Stomach (tissue), 8 donors: ENCODE measurements at regions not wholly inside any gene's neighbourhood (a gene's known extent, or its start where the extent isn't known, plus 50 kb on each side); places are given as distances from the start of the nearest gene placed in this dataset.

ENCODE experiments used
- DNase-seq, 2 donors: peaks; one replicate each; pipeline versions ENCODE4 v3.0.0 to v3.0.0-alpha.2; 2013 to 2019
- H3K27ac ChIP-seq, 5 donors: fragments of 200-600 bp in 4 of 5; sonication (generic) in 4 of 5; one replicate each; pipeline ENCODE4 v1.5.1; 2013 to 2019; ENCODE audit warnings: mild to moderate bottlenecking in 1 of 5, moderate library complexity in 1 of 5
- H3K27me3 ChIP-seq, 3 donors: fragments of 200-600 bp; sonication (generic); one replicate each; pipeline ENCODE4 v1.5.1; 2017 to 2019; ENCODE audit warnings: mixed run types in 1 of 3
- H3K36me3 ChIP-seq, 4 donors: fragments of 200-600 bp; sonication (generic); 1 replicate in 3 of 4; 2 replicates in 1 of 4; pipeline ENCODE4 v1.5.1; 2016 to 2019
- H3K4me1 ChIP-seq, 4 donors: fragments of 200-600 bp; sonication (generic); one replicate each; pipeline ENCODE4 v1.5.1; 2016 to 2019
- H3K4me3 ChIP-seq, 4 donors: fragments of 200-600 bp; sonication (generic) in 3 of 4; one replicate each; pipeline ENCODE4 v1.5.1; 2016 to 2019; ENCODE audit warnings: mild to moderate bottlenecking in 1 of 4
- H3K9me3 ChIP-seq, 4 donors: fragments of 200-600 bp; sonication (generic); one replicate each; pipeline ENCODE4 v1.5.1; 2016 to 2019
- EP300 ChIP-seq: sonication (generic); formaldehyde crosslinking; IDR thresholded peaks from one replicate; pipeline ENCODE4 v1.6.1; 2017; ENCODE audit warnings: antibody characterized with exemption
- POLR2A ChIP-seq, 4 donors: fragments of 450-650 bp; IDR thresholded peaks; one replicate each; pipeline ENCODE4 v1.6.1; 2016; ENCODE audit warnings: antibody characterized with exemption in 4 of 4, control low read depth in 2 of 4, mild to moderate bottlenecking in 1 of 4, moderate library complexity in 1 of 4
- POLR2AphosphoS5 ChIP-seq, 3 donors: sonication (generic); formaldehyde crosslinking; IDR thresholded peaks; one replicate each; pipeline ENCODE4 v1.6.1; 2016; ENCODE audit warnings: antibody characterized with exemption in 3 of 3
- WGBS, 5 donors: extraction: QIAGEN DNeasy Blood & Tissue Kit in 3 of 5; methylation state at CpG; one replicate each; pipeline versions ENCODE4 v1.1.5 to v1.1.7; 2013 to 2018; 5-methylcytosine and 5-hydroxymethylcytosine counted together
- intact Hi-C: fragments of 100-400 bp; cut with DNase I; formaldehyde crosslinking; loops from one replicate; pipeline ENCODE4 v1.15.1; 2023; ENCODE audit warnings: low total_unique reads
- TF ChIP-seq, protein P1 (sequence below), 7 experiments: fragments of 450-650 bp in 4 of 7; fragments of 200-600 bp in 3 of 7; sonication (generic) in 3 of 7; IDR thresholded peaks; one replicate each; pipeline ENCODE4 v1.5.1; 2016 to 2019; ENCODE audit warnings: antibody characterized with exemption in 7 of 7, control low read depth in 2 of 7, mild to moderate bottlenecking in 1 of 7
- donor health status: healthy with polysubstance abuse.
- donor health status: Bipolar disorder and iron deficiency.
- donor health status: healthy.

DNA sequence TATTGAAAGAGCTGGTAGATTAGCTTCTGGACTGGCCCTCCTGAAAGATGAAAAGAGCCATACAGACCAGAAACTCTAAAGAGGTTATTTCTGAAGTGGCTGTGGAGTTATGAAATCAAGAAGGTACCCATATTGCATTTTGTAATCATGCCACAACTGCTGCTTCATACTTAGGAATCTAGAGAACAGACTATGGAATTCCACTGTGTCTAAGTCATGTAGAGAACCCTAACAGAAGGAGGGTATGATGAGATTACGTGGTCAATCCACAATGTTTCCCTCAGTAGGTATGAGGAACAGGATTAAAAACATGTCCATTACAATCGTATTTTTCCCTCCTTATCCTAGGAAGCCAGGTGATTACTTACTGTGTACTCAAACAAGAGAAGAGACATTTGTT, 708.8 kb downstream of the RERGL start:
- Histone ChIP-seq H3K36me3 (no peaks in the 10 kb centered on the region), H3K9me3 (peaks cover 0 to 6% (median 0%) of the 10 kb centered on the region in 4 donors), H3K4me3 (no peak overlapping the region), H3K27me3 (no peaks in the 10 kb centered on the region), H3K27ac (no peak overlapping the region), H3K4me1 (no peaks in the 10 kb centered on the region)
- intact Hi-C loops: no loop called here
- 28 to 59% (median 33%) methylated on average over 2 of the region's 2 CpGs for WGBS, 5 donors
- DNase-seq: no peak
- no peak for TF ChIP-seq POLR2A (IDR thresholded peaks at IDR 0.05)
- TF ChIP-seq POLR2AphosphoS5 (IDR thresholded peaks at IDR 0.05): no peak
- TF ChIP-seq EP300: no peak

DNA sequence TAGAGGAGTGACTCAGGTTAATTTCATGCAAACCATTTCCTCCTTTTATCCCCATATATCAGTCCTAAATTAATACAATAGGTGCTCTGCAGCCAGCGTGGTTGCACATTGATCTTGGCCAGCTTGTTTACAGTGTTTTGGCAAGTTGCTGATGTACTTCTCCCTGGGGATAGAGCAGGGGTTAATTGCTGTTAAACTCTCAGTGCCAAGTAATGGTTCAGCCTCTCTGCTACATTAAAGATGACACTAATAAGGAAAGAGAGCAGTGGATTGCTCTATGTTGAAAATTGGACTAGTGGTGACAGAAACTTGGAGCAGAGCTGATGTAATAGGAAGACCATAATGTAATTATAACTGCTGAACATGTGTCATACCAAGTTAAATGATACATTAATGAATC, 717.5 kb downstream of the RERGL start:
- WGBS, 5 donors: 9 to 34% (median 23%) methylated on average over 1 of the region's 1 CpG
- TF ChIP-seq POLR2A (IDR thresholded peaks at IDR 0.05) (no peak), POLR2AphosphoS5 (IDR thresholded peaks at IDR 0.05) (no peak), EP300 (no peak)
- TF ChIP-seq, protein P1, sequence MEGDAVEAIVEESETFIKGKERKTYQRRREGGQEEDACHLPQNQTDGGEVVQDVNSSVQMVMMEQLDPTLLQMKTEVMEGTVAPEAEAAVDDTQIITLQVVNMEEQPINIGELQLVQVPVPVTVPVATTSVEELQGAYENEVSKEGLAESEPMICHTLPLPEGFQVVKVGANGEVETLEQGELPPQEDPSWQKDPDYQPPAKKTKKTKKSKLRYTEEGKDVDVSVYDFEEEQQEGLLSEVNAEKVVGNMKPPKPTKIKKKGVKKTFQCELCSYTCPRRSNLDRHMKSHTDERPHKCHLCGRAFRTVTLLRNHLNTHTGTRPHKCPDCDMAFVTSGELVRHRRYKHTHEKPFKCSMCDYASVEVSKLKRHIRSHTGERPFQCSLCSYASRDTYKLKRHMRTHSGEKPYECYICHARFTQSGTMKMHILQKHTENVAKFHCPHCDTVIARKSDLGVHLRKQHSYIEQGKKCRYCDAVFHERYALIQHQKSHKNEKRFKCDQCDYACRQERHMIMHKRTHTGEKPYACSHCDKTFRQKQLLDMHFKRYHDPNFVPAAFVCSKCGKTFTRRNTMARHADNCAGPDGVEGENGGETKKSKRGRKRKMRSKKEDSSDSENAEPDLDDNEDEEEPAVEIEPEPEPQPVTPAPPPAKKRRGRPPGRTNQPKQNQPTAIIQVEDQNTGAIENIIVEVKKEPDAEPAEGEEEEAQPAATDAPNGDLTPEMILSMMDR (IDR thresholded peaks at IDR 0.05): no peak

DNA sequence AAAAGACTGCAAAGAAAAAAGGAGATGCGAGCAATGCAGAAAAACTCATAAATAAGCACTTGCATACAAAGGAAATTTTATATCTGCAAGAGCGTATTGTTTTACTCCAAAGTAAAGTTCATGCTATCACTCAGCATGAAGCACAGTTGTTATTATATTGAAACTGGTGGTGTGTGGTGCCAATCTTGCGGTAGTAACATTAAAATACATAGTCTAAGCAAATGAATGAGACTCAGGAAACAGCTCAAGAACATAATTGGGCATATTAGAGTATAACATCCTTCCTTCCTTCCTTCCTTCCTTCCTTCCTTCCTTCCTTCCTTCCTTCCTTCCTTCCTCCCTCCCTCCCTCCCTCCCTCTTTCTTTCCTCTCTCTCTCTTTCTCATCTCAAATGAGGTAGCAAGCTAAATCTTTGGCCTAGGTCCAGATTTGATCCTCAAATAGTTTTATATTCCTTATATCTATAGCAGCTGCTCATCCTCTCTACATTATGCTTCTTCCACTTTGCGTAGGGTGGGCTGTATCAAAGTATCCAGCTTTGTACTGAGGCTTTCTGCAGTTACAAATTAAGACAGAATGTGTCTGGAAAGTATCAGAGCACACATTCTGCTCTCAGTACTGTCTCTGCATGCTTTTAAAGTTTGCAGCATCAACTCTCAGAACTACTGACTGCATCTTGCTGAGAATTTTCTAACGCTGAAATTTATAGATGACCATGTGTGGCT, 718.3 kb downstream of the RERGL start:
- Histone ChIP-seq H3K36me3 (no peaks in the 10 kb centered on the region), H3K27me3 (no peaks in the 10 kb centered on the region), H3K4me1 (no peaks in the 10 kb centered on the region), H3K27ac (no peak overlapping the region), H3K4me3 (no peak overlapping the region), H3K9me3 (no peaks in the 10 kb centered on the region)
- intact Hi-C loops: no loop called here
- 63 to 78% (median 72%) methylated on average over 5 of the region's 5 CpGs for WGBS, 5 donors
- TF ChIP-seq, protein P1 (IDR thresholded peaks at IDR 0.05): no peak
- TF ChIP-seq POLR2AphosphoS5 (IDR thresholded peaks at IDR 0.05): no peak
- TF ChIP-seq POLR2A (IDR thresholded peaks at IDR 0.05): no peak
- TF ChIP-seq EP300: no peak
- DNase-seq: peak in 1 of 2 donors; percentile 42

More for the DNA sequence above, 717.5 kb downstream of the RERGL start:
- Histone ChIP-seq H3K9me3 (no peaks in the 10 kb centered on the region), H3K4me3 (no peak overlapping the region), H3K27me3 (no peaks in the 10 kb centered on the region), H3K27ac (no peak overlapping the region), H3K4me1 (no peaks in the 10 kb centered on the region), H3K36me3 (no peaks in the 10 kb centered on the region)
- DNase-seq: peak in 1 of 2 donors; percentile 3
- intact Hi-C loops: no loop called here

DNA sequence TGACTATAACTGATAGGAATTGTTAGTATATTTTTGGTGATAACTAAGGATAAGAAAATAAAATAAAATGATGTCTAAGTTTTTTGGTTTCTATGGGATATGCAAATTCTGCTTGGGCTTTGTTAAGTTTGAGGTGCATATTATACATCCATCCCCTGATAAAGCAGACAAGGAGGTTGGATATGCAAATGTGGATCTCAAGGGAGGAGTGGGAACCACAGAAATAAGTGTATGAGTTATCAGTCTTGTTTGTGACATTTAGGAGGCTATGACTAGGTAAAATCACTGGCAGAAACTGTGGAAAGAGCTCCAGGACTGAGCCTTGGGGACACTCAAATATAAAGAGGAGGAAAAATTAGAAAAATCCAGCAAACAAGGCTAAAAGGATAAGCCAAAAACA, 719.4 kb downstream of the RERGL start:
- Histone ChIP-seq H3K27ac (no peak overlapping the region), H3K36me3 (no peaks in the 10 kb centered on the region), H3K27me3 (no peaks in the 10 kb centered on the region), H3K4me3 (no peak overlapping the region), H3K9me3 (no peaks in the 10 kb centered on the region), H3K4me1 (no peaks in the 10 kb centered on the region)
- no peak for DNase-seq
- intact Hi-C loops: no loop called here
- TF ChIP-seq POLR2A (IDR thresholded peaks at IDR 0.05) (no peak), POLR2AphosphoS5 (IDR thresholded peaks at IDR 0.05) (no peak), EP300 (no peak)
- TF ChIP-seq, protein P1 (IDR thresholded peaks at IDR 0.05): no peak

DNA sequence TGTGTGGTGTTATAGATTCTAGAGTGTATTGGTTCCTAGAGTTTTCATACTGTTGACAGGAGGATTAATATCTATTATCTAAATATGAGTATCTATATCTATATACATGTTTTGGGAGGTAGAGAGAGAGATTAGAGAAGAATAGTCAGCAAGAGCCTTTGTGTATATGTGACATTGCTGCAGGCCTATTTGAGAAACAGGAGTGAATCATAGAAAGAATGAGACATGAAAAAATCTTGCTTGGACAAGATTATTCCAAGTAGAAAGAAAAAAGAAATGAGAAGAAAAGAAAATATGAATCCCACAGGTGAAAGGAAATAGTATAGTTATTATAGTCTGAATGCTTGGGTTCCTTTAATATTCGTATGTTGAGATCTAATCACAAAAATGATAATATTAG, 720.4 kb downstream of the RERGL start:
- no peak overlapping the region for H3K4me3 ChIP-seq
- no peak overlapping the region for H3K27ac ChIP-seq
- WGBS, 5 donors: 34 to 69% (median 61%) methylated on average over 1 of the region's 1 CpG
- TF ChIP-seq POLR2AphosphoS5 (IDR thresholded peaks at IDR 0.05) (no peak), POLR2A (IDR thresholded peaks at IDR 0.05) (no peak), EP300 (no peak)
- TF ChIP-seq, protein P1 (IDR thresholded peaks at IDR 0.05): no peak
- intact Hi-C loops: no loop called here
- H3K36me3 ChIP-seq: no peaks in the 10 kb centered on the region
- no peak for DNase-seq
- H3K27me3 ChIP-seq: no peaks in the 10 kb centered on the region
- H3K9me3 ChIP-seq: no peaks in the 10 kb centered on the region
- H3K4me1 ChIP-seq: no peaks in the 10 kb centered on the region
